GM23338 (cell line): ENCODE measurements at regions not wholly inside any gene's neighbourhood (a gene's known extent, or its start where the extent isn't known, plus 50 kb on each side); places are given as distances from the start of the nearest gene placed in this dataset.

Source experiments
- ATAC-seq: fragments of 200-7000 bp; cut with Tn5 transposase; 3 replicates; pipeline ENCODE4 v1.9.1; 2020
- DNase-seq: peaks from one replicate; pipeline ENCODE4 v3.0.0-alpha.2; 2015; ENCODE audit warnings: low spot score
- H2AFZ ChIP-seq: fragments of 200-600 bp; sonication (generic); 2 replicates; pipeline ENCODE4 v1.8.0; 2016; ENCODE audit warnings: antibody characterized with exemption, mild to moderate bottlenecking, moderate library complexity
- H3F3A ChIP-seq: fragments of 200-600 bp; sonication (generic); replicated peaks from 2 replicates; pipeline ENCODE4 v1.8.0; 2017; ENCODE audit warnings: antibody characterized with exemption, mixed run types, low read depth
- H3K27ac ChIP-seq: fragments of 200-600 bp; sonication (generic); 2 replicates; pipeline ENCODE4 v1.6.1; 2016; ENCODE audit warnings: low read depth
- H3K27me3 ChIP-seq: fragments of 200-600 bp; sonication (generic); 2 replicates; pipeline ENCODE4 v1.8.0; 2016; ENCODE audit warnings: mild to moderate bottlenecking, mixed run types, moderate library complexity; ENCODE audit not compliant: insufficient read depth
- H3K36me3 ChIP-seq: fragments of 200-600 bp; sonication (generic); 2 replicates; pipeline ENCODE4 v1.8.0; 2016; ENCODE audit warnings: mild to moderate bottlenecking; ENCODE audit not compliant: insufficient read depth
- H3K4me1 ChIP-seq: fragments of 200-600 bp; sonication (generic); 2 replicates; pipeline ENCODE4 v1.8.0; 2016; ENCODE audit warnings: mild to moderate bottlenecking, moderate library complexity; ENCODE audit not compliant: insufficient read depth
- H3K4me2 ChIP-seq: fragments of 200-600 bp; sonication (generic); 2 replicates; pipeline ENCODE4 v1.7.1; 2017; ENCODE audit warnings: mixed run types
- H3K4me3 ChIP-seq: fragments of 200-600 bp; sonication (generic); 2 replicates; pipeline ENCODE4 v1.6.1; 2016; ENCODE audit warnings: mixed run types
- H3K79me2 ChIP-seq: fragments of 200-600 bp; sonication (generic); replicated peaks from 2 replicates; pipeline ENCODE4 v1.8.0; 2017; ENCODE audit warnings: mild to moderate bottlenecking; ENCODE audit not compliant: insufficient read depth
- H3K9me2 ChIP-seq: fragments of 200-600 bp; sonication (generic); 2 replicates; pipeline ENCODE4 v1.8.0; 2017; ENCODE audit not compliant: insufficient read depth
- H4K20me1 ChIP-seq: fragments of 200-600 bp; sonication (generic); replicated peaks from 2 replicates; pipeline ENCODE4 v1.8.0; 2017; ENCODE audit warnings: mild to moderate bottlenecking; ENCODE audit not compliant: insufficient read depth
- H3K27ac Mint-ChIP-seq: 2 replicates; pipeline ENCODE4 v1.8.0; 2020; ENCODE audit warnings: inconsistent platforms, mild to moderate bottlenecking, moderate library complexity, mixed read lengths
- H3K27me3 Mint-ChIP-seq: 3 replicates; pipeline ENCODE4 v1.8.0; 2022; ENCODE audit warnings: low read depth, mild to moderate bottlenecking, moderate library complexity, mixed read lengths, inconsistent platforms; ENCODE audit not compliant: insufficient read depth, poor library complexity
- H3K36me3 Mint-ChIP-seq: 3 replicates; pipeline ENCODE4 v1.8.0; 2021; ENCODE audit warnings: low read depth, mild to moderate bottlenecking, inconsistent platforms, moderate library complexity, mixed read lengths
- H3K4me1 Mint-ChIP-seq: 3 replicates; pipeline ENCODE4 v1.8.0; 2020; ENCODE audit warnings: mild to moderate bottlenecking, inconsistent platforms, mixed read lengths
- H3K4me3 Mint-ChIP-seq: 3 replicates; pipeline ENCODE4 v1.8.0; 2021; ENCODE audit warnings: moderate library complexity, mild to moderate bottlenecking, inconsistent platforms, mixed read lengths
- H3K9me3 Mint-ChIP-seq: 3 replicates; pipeline ENCODE4 v1.8.0; 2020; ENCODE audit warnings: moderate library complexity, mild to moderate bottlenecking, inconsistent platforms, mixed read lengths
- EZH2 ChIP-seq: fragments of 200-600 bp; sonication (generic); IDR thresholded peaks from one replicate; pipeline ENCODE4 v1.8.0; 2017; ENCODE audit warnings: antibody characterized with exemption, mild to moderate bottlenecking, low read depth; ENCODE audit not compliant: unreplicated experiment
- EZH2phosphoT487 ChIP-seq: fragments of 200-600 bp; sonication (generic); IDR thresholded peaks from one replicate; pipeline ENCODE4 v1.8.1; 2018; ENCODE audit warnings: antibody characterized with exemption; ENCODE audit not compliant: unreplicated experiment
- STAT1 ChIP-seq: IDR thresholded peaks from one replicate; pipeline ENCODE4 v1.6.1; 2016; ENCODE audit warnings: antibody characterized with exemption; ENCODE audit not compliant: unreplicated experiment
- ZNF114 ChIP-seq: fragments of 250-450 bp; sonication (Bioruptor Pico); IDR thresholded peaks from 2 replicates; pipeline ENCODE4 v1.5.0; 2020; ENCODE audit warnings: mild to moderate bottlenecking, moderate library complexity
- TF ChIP-seq, protein P1 (sequence below), 2 experiments: fragments of 200-600 bp in 1 of 2; sonication (generic) in 1 of 2; conservative IDR thresholded peaks; 2 replicates each; pipeline versions ENCODE4 v1.5.1 to v1.6.1; 2016 to 2017; ENCODE audit warnings: antibody characterized with exemption in 2 of 2, low read depth in 2 of 2, mild to moderate bottlenecking in 2 of 2, moderate library complexity in 1 of 2
- TF ChIP-seq, protein P2 (sequence below): fragments of 250-450 bp; sonication (Bioruptor Pico); IDR thresholded peaks from 2 replicates; pipeline ENCODE4 v1.5.0; 2020; ENCODE audit warnings: mild to moderate bottlenecking, moderate library complexity

DNA sequence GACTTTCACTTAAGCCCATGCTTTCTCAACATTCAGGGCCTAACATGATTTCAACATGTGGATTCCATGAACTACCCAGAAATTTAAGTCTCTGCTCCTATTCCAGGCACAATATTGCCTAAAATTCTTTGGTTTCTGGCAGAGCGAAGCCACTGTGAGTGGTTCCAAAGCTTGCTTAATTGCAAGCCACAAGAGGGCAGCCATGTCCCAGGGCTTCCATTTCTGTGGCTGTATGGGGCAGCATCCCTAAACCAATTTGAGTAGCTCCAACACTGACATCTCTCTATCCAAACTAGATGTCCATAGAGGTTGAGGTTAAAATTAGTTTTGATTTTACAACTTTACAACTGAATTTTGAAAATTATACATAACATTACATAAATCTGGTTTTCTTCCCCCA is 56.3 kb upstream of the MDFIC start:
- ATAC-seq (peak; percentile 91), DNase-seq (peak; percentile 74)
- Histone ChIP-seq H3K4me3 (no peak overlapping the region), H3K4me1 (no peaks in the 10 kb centered on the region), H4K20me1 (no peaks in the 10 kb centered on the region), H2AFZ (no peak overlapping the region), H3K36me3 (no peaks in the 10 kb centered on the region), H3K27me3 (no peaks in the 10 kb centered on the region), H3K4me2 (no peak overlapping the region), H3K79me2 (no peaks in the 10 kb centered on the region), H3F3A (no peaks in the 10 kb centered on the region), H3K27ac (no peak overlapping the region), H3K9me2 (no peaks in the 10 kb centered on the region)
- no peak overlapping the region for H3K27ac Mint-ChIP-seq
- H3K9me3 Mint-ChIP-seq: no peaks in the 10 kb centered on the region
- H3K36me3 Mint-ChIP-seq: no peaks in the 10 kb centered on the region
- no peak overlapping the region for H3K4me3 Mint-ChIP-seq
- H3K27me3 Mint-ChIP-seq: no peaks in the 10 kb centered on the region
- no peak for TF ChIP-seq ZNF114 (CRISPR knock-in tag)
- no peak for TF ChIP-seq EZH2phosphoT487
- TF ChIP-seq, protein P1, sequence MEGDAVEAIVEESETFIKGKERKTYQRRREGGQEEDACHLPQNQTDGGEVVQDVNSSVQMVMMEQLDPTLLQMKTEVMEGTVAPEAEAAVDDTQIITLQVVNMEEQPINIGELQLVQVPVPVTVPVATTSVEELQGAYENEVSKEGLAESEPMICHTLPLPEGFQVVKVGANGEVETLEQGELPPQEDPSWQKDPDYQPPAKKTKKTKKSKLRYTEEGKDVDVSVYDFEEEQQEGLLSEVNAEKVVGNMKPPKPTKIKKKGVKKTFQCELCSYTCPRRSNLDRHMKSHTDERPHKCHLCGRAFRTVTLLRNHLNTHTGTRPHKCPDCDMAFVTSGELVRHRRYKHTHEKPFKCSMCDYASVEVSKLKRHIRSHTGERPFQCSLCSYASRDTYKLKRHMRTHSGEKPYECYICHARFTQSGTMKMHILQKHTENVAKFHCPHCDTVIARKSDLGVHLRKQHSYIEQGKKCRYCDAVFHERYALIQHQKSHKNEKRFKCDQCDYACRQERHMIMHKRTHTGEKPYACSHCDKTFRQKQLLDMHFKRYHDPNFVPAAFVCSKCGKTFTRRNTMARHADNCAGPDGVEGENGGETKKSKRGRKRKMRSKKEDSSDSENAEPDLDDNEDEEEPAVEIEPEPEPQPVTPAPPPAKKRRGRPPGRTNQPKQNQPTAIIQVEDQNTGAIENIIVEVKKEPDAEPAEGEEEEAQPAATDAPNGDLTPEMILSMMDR (conservative IDR thresholded peaks at IDR 0.05; ENCODE audit: low read depth in 2 of 2): peak; percentile 84 to 93
- no peak for TF ChIP-seq STAT1
- TF ChIP-seq, protein P2, sequence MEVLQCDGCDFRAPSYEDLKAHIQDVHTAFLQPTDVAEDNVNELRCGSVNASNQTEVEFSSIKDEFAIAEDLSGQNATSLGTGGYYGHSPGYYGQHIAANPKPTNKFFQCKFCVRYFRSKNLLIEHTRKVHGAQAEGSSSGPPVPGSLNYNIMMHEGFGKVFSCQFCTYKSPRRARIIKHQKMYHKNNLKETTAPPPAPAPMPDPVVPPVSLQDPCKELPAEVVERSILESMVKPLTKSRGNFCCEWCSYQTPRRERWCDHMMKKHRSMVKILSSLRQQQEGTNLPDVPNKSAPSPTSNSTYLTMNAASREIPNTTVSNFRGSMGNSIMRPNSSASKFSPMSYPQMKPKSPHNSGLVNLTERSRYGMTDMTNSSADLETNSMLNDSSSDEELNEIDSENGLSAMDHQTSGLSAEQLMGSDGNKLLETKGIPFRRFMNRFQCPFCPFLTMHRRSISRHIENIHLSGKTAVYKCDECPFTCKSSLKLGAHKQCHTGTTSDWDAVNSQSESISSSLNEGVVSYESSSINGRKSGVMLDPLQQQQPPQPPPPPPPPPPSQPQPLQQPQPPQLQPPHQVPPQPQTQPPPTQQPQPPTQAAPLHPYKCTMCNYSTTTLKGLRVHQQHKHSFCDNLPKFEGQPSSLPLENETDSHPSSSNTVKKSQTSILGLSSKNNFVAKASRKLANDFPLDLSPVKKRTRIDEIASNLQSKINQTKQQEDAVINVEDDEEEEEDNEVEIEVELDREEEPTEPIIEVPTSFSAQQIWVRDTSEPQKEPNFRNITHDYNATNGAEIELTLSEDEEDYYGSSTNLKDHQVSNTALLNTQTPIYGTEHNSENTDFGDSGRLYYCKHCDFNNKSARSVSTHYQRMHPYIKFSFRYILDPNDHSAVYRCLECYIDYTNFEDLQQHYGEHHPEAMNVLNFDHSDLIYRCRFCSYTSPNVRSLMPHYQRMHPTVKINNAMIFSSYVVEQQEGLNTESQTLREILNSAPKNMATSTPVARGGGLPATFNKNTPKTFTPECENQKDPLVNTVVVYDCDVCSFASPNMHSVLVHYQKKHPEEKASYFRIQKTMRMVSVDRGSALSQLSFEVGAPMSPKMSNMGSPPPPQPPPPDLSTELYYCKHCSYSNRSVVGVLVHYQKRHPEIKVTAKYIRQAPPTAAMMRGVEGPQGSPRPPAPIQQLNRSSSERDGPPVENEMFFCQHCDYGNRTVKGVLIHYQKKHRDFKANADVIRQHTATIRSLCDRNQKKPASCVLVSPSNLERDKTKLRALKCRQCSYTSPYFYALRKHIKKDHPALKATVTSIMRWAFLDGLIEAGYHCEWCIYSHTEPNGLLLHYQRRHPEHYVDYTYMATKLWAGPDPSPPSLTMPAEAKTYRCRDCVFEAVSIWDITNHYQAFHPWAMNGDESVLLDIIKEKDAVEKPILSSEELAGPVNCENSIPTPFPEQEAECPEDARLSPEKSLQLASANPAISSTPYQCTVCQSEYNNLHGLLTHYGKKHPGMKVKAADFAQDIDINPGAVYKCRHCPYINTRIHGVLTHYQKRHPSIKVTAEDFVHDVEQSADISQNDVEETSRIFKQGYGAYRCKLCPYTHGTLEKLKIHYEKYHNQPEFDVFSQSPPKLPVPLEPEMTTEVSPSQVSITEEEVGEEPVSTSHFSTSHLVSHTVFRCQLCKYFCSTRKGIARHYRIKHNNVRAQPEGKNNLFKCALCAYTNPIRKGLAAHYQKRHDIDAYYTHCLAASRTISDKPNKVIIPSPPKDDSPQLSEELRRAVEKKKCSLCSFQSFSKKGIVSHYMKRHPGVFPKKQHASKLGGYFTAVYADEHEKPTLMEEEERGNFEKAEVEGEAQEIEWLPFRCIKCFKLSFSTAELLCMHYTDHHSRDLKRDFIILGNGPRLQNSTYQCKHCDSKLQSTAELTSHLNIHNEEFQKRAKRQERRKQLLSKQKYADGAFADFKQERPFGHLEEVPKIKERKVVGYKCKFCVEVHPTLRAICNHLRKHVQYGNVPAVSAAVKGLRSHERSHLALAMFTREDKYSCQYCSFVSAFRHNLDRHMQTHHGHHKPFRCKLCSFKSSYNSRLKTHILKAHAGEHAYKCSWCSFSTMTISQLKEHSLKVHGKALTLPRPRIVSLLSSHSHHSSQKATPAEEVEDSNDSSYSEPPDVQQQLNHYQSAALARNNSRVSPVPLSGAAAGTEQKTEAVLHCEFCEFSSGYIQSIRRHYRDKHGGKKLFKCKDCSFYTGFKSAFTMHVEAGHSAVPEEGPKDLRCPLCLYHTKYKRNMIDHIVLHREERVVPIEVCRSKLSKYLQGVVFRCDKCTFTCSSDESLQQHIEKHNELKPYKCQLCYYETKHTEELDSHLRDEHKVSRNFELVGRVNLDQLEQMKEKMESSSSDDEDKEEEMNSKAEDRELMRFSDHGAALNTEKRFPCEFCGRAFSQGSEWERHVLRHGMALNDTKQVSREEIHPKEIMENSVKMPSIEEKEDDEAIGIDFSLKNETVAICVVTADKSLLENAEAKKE (CRISPR knock-in tag): no peak
- TF ChIP-seq EZH2: no peak
- H3K4me1 Mint-ChIP-seq: no peaks in the 10 kb centered on the region
